ENCODE measurements at regions not wholly inside any gene's neighbourhood (a gene's known extent, or its start where the extent isn't known, plus 50 kb on each side); places are given as distances from the start of the nearest gene placed in this dataset.

GRCh38 chr5:128591598-128592455 is 53.8 kb upstream of the FBN2 start:
- no peaks in the 10 kb centered on the region for H3K27me3 ChIP-seq (ENCODE audit: control insufficient read depth, insufficient read depth, low read length)
- DNase-seq (ENCODE audit: low read depth, low spot score) (no peak), ATAC-seq (no peak)
- POLR2A ChIA-PET: no interaction called here
- no peak overlapping the region for H3K27ac ChIP-seq (ENCODE audit: low read length)
- no peaks in the 10 kb centered on the region for H3K36me3 ChIP-seq (ENCODE audit: control insufficient read depth, insufficient read depth, low read length)
- intact Hi-C loops (cut with micrococcal nuclease; ENCODE audit: unreplicated experiment) (no loop called here), in situ Hi-C loops (cut with HindIII; ENCODE audit: low pct_unique_long_range_greater_than_20kb, low sequenced_read_pairs) (no loop called here)
- no peaks in the 10 kb centered on the region; the same call in 1 of the 2 replicates for H3K9me3 ChIP-seq (ENCODE audit: control insufficient read depth, insufficient read depth, low read depth, low read length)
- no TSS peak for BruUV-seq (replicated peaks)
- H3K4me3 ChIP-seq (ENCODE audit: low read depth in 2 of 2, low read length in 2 of 2): no peak overlapping the region
- H3K4me1 ChIP-seq (ENCODE audit: control insufficient read depth, insufficient read depth, low read length): no peaks in the 10 kb centered on the region
- CTCF ChIA-PET: no interaction called here
- TF ChIP-seq REST (IDR thresholded peaks at IDR 0.05; ENCODE audit: insufficient read depth in 1 of 2, low read depth in 2 of 2, low read length in 1 of 2) (no peak), CTCF (IDR thresholded peaks at IDR 0.05) (no peak)

- ChIA-PET CTCF (no interaction called here), POLR2A (no interaction called here)
- H3K36me3 ChIP-seq (ENCODE audit: control insufficient read depth, insufficient read depth, low read length): no peaks in the 10 kb centered on the region
- no peak for TF ChIP-seq TCF7L2 (IDR thresholded peaks at IDR 0.05; ENCODE audit: low read depth, low read length)
- TF ChIP-seq SIN3A (IDR thresholded peaks at IDR 0.05; ENCODE audit: borderline replicate concordance, insufficient read depth, low read depth, low read length): no peak
- no peak for TF ChIP-seq CTCF (IDR thresholded peaks at IDR 0.05)
- no peak for TF ChIP-seq REST (IDR thresholded peaks at IDR 0.05; ENCODE audit: insufficient read depth in 1 of 2, low read depth in 2 of 2, low read length in 1 of 2)
- ATAC-seq (no peak), DNase-seq (ENCODE audit: low read depth, low spot score) (no peak)
- H3K27ac ChIP-seq (ENCODE audit: low read length): no peak overlapping the region
- H3K4me3 ChIP-seq (ENCODE audit: low read depth in 2 of 2, low read length in 2 of 2): no peak overlapping the region
- in situ Hi-C loops (cut with HindIII; ENCODE audit: low pct_unique_long_range_greater_than_20kb, low sequenced_read_pairs) (no loop called here), intact Hi-C loops (cut with micrococcal nuclease; ENCODE audit: unreplicated experiment) (no loop called here)
- no peaks in the 10 kb centered on the region for H3K4me1 ChIP-seq (ENCODE audit: control insufficient read depth, insufficient read depth, low read length)
- no TSS peak for BruUV-seq (replicated peaks)
- no peaks in the 10 kb centered on the region for H3K9me3 ChIP-seq (ENCODE audit: control insufficient read depth, insufficient read depth, low read depth, low read length)
- H3K27me3 ChIP-seq (ENCODE audit: control insufficient read depth, insufficient read depth, low read length): no peaks in the 10 kb centered on the region
These were observed 58.0 kb upstream of the FBN2 start for GRCh38 chr5:128596071-128596470.
